Natural killer cell treated with Interleukin-12 subunit alpha and Interleukin-12 subunit beta and Interleukin-15 and Interleukin-18, amount 100 ng/mL, for 72 hours (primary cell): ENCODE measurements at regions not wholly inside any gene's neighbourhood (a gene's known extent, or its start where the extent isn't known, plus 50 kb on each side); places are given as distances from the start of the nearest gene placed in this dataset.

Source experiments
- ATAC-seq, 2 donors: fragments of 150-1000 bp; cut with Tn5 transposase in 1 of 2; sonication (Bioruptor Pico), chemical (Tn5 transposase) in 1 of 2; 2 replicates each; pipeline ENCODE4 v1.10.0; 2021
- DNase-seq: peaks from one replicate; pipeline ENCODE4 v3.0.0; 2022; ENCODE audit warnings: low spot score
- H3K27ac Mint-ChIP-seq, 2 donors: 1 replicate in 1 of 2; 2 replicates in 1 of 2; pipeline ENCODE4 v1.8.0; 2022; ENCODE audit warnings: mixed read lengths in 2 of 2, mild to moderate bottlenecking in 1 of 2, moderate library complexity in 1 of 2
- H3K27me3 Mint-ChIP-seq, 2 donors: 1 replicate in 1 of 2; 2 replicates in 1 of 2; pipeline ENCODE4 v1.8.0; 2022; ENCODE audit warnings: mixed read lengths in 2 of 2
- H3K36me3 Mint-ChIP-seq: one replicate; pipeline ENCODE4 v1.8.0; 2022; ENCODE audit warnings: mixed read lengths
- H3K4me1 Mint-ChIP-seq, 2 donors: 1 replicate in 1 of 2; 2 replicates in 1 of 2; pipeline ENCODE4 v1.8.0; 2022; ENCODE audit warnings: low read depth in 2 of 2, mixed read lengths in 2 of 2, mild to moderate bottlenecking in 1 of 2
- H3K4me3 Mint-ChIP-seq: one replicate; pipeline ENCODE4 v1.8.0; 2022; ENCODE audit warnings: mixed read lengths
- H3K9me3 Mint-ChIP-seq: 2 replicates; pipeline ENCODE4 v1.8.0; 2022; ENCODE audit warnings: mixed read lengths

- peaks cover 5% of the 10 kb centered on the region for H3K9me3 Mint-ChIP-seq
- no peaks in the 10 kb centered on the region for H3K36me3 Mint-ChIP-seq
- no peak overlapping the region for H3K4me3 Mint-ChIP-seq
- ATAC-seq (no peak), DNase-seq (no peak)
- no peaks in the 10 kb centered on the region for H3K27me3 Mint-ChIP-seq
- H3K27ac Mint-ChIP-seq: no peak overlapping the region
- H3K4me1 Mint-ChIP-seq: no peaks in the 10 kb centered on the region
Measured at GRCh38 chr3:22940285-22940684, 262.8 kb upstream of the UBE2E2 start.

- no peak overlapping the region for H3K4me3 Mint-ChIP-seq
- no peaks in the 10 kb centered on the region for H3K27me3 Mint-ChIP-seq
- H3K36me3 Mint-ChIP-seq: no peaks in the 10 kb centered on the region
- no peak for ATAC-seq
- no peak overlapping the region for H3K27ac Mint-ChIP-seq
- no peak for DNase-seq
- peaks cover 10% of the 10 kb centered on the region for H3K9me3 Mint-ChIP-seq
- H3K4me1 Mint-ChIP-seq: no peaks in the 10 kb centered on the region
Measured at GRCh38 chr3:22942981-22943380, 260.1 kb upstream of the UBE2E2 start.

- peaks cover 6% of the 10 kb centered on the region for H3K9me3 Mint-ChIP-seq
- ATAC-seq (no peak), DNase-seq (no peak)
- no peaks in the 10 kb centered on the region for H3K36me3 Mint-ChIP-seq
- H3K27ac Mint-ChIP-seq: no peak overlapping the region
- no peak overlapping the region for H3K4me3 Mint-ChIP-seq
- no peaks in the 10 kb centered on the region for H3K4me1 Mint-ChIP-seq
- H3K27me3 Mint-ChIP-seq: no peaks in the 10 kb centered on the region
Measured at GRCh38 chr3:22947851-22948250, 255.3 kb upstream of the UBE2E2 start.

GRCh38 chr3:22951910-22952309 is 251.2 kb upstream of the UBE2E2 start:
- H3K4me1 Mint-ChIP-seq: no peaks in the 10 kb centered on the region
- DNase-seq: no peak
- no peak overlapping the region for H3K4me3 Mint-ChIP-seq
- H3K27ac Mint-ChIP-seq: no peak overlapping the region
- no peaks in the 10 kb centered on the region for H3K9me3 Mint-ChIP-seq
- ATAC-seq: no peak
- no peaks in the 10 kb centered on the region for H3K36me3 Mint-ChIP-seq
- H3K27me3 Mint-ChIP-seq: no peaks in the 10 kb centered on the region

- Mint-ChIP-seq H3K4me1 (no peaks in the 10 kb centered on the region), H3K9me3 (no peaks in the 10 kb centered on the region), H3K36me3 (no peaks in the 10 kb centered on the region), H3K4me3 (no peak overlapping the region), H3K27ac (no peak overlapping the region), H3K27me3 (no peaks in the 10 kb centered on the region)
- ATAC-seq: no peak
- no peak for DNase-seq
Measured at GRCh38 chr3:22952860-22953259, 250.3 kb upstream of the UBE2E2 start.

DNA sequence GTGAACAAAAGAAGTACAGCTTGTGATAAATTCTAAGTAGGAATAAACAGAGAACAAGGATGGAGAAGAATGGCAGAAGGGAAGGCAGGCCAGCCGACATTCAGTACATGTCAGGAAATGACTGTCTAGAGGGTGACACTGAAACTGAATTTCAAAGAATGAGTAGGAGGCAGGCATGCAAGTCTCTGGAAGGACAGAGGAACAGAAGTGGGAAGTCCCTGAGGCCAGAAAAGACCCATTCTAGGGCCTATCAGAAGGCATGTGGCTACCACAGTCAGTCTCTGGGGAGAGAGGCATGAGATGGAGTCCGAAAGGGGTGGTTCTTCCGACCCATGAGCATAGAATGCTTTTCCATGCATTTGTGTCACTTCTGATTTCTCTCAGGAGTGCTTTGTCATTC is 243.5 kb upstream of the UBE2E2 start:
- H3K27ac Mint-ChIP-seq: no peak overlapping the region
- H3K4me3 Mint-ChIP-seq: no peak overlapping the region
- peaks cover 0 to 3% of the 10 kb centered on the region in 2 donors for H3K4me1 Mint-ChIP-seq
- H3K36me3 Mint-ChIP-seq: no peaks in the 10 kb centered on the region
- no peaks in the 10 kb centered on the region for H3K9me3 Mint-ChIP-seq
- H3K27me3 Mint-ChIP-seq: peaks cover 0 to 3% of the 10 kb centered on the region in 2 donors
- ATAC-seq (no peak), DNase-seq (no peak)

DNA sequence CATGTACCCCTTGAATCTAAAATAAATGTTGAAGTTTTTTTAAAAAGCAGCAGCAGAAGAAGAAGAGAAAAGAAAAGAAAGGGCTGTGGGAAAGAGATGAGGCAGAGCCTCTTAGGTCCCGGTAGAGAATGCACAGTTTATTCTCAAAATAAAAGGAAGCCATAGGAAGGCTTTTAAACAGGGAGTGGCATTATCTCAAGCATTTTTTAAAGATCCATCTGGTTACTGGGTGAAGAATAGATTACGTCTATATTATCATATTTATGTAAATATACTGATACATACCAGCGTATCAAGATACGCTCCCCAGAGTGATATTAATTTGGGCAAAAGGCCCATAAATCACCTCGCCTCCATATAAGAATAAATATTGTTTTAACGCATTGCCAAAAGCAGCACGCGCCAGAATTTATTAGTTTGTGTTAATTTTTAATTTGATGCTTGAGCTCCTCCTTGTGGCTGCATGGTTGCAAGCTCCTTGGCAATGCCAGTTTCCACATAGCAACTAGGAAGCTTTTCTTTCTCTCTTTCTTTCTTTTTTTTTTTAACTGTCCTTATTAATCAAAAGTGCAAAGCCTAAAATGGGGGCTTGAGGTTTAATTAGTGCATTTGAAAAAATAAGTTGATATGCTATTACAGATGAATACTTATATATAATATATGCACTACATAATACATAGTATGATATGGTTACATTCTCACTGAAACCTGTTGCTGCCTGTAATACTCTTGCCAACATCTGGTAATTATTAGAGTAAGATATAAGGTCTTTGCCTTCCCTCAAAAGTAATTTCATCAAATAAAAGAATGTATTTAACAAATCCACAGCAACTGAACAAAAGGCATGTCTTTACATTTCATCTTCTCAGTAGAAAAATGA is 242.8 kb upstream of the UBE2E2 start:
- Mint-ChIP-seq H3K4me3 (no peak overlapping the region), H3K9me3 (no peaks in the 10 kb centered on the region), H3K36me3 (no peaks in the 10 kb centered on the region), H3K4me1 (peaks cover 0 to 3% of the 10 kb centered on the region in 2 donors), H3K27ac (no peak overlapping the region), H3K27me3 (peaks cover 0 to 3% of the 10 kb centered on the region in 2 donors)
- ATAC-seq (no peak), DNase-seq (no peak)

DNA sequence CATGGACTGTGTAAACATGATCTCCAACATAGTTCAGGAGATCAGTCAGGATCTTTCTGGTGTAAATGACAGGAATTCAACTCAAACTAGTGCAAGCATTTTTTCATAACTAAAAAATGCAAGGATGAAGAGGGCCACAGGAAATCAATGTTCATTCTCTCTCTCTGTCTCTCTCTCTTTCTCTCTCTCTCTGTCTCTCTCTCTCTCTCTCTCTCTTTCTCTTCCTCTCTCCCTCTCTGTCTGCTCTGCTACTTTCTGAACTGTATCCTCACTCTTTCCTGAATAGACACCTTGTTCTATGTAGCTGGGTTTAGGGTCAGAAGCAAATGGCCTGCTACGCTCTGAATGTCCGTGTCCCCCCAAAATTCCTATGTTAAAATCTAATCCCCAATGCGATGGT is 240.9 kb upstream of the UBE2E2 start:
- H3K4me1 Mint-ChIP-seq: peaks cover 0 to 3% of the 10 kb centered on the region in 2 donors
- no peak for ATAC-seq
- no peak for DNase-seq
- H3K27ac Mint-ChIP-seq: no peak overlapping the region
- no peaks in the 10 kb centered on the region for H3K36me3 Mint-ChIP-seq
- no peaks in the 10 kb centered on the region for H3K9me3 Mint-ChIP-seq
- H3K4me3 Mint-ChIP-seq: no peak overlapping the region
- peaks cover 0 to 3% of the 10 kb centered on the region in 2 donors for H3K27me3 Mint-ChIP-seq

- ATAC-seq: no peak
- peaks cover 3% of the 10 kb centered on the region for H3K9me3 Mint-ChIP-seq
- H3K4me3 Mint-ChIP-seq: no peak overlapping the region
- H3K4me1 Mint-ChIP-seq: no peaks in the 10 kb centered on the region
- H3K27ac Mint-ChIP-seq: no peak overlapping the region
- no peak for DNase-seq
- no peaks in the 10 kb centered on the region for H3K36me3 Mint-ChIP-seq
- peaks cover 0 to 5% of the 10 kb centered on the region in 2 donors for H3K27me3 Mint-ChIP-seq
Measured at GRCh38 chr3:22966349-22966748, 236.8 kb upstream of the UBE2E2 start.

DNA sequence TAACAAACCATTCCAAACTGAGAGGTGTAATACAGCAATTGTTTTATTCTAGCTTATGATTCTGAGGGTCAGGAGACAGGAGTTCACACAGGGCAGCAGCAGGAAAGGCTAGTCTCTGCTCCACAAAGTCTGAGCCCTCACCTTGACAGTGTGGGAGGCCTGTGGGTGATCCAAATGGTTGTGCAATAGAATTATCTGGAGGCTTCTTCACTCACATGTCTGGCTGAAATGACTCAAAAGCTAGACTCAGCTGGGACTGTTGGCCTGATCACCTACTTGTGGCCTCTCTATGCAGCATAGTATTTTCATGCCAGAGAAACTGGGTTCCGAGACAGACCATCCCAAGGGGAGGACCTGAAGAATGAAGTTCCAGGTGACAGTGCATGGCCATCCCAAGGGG is 233.9 kb upstream of the UBE2E2 start:
- Mint-ChIP-seq H3K27ac (no peak overlapping the region), H3K9me3 (peaks cover 3% of the 10 kb centered on the region), H3K27me3 (peaks cover 0 to 5% of the 10 kb centered on the region in 2 donors), H3K4me1 (no peaks in the 10 kb centered on the region), H3K36me3 (no peaks in the 10 kb centered on the region), H3K4me3 (no peak overlapping the region)
- ATAC-seq (no peak), DNase-seq (no peak)

DNA sequence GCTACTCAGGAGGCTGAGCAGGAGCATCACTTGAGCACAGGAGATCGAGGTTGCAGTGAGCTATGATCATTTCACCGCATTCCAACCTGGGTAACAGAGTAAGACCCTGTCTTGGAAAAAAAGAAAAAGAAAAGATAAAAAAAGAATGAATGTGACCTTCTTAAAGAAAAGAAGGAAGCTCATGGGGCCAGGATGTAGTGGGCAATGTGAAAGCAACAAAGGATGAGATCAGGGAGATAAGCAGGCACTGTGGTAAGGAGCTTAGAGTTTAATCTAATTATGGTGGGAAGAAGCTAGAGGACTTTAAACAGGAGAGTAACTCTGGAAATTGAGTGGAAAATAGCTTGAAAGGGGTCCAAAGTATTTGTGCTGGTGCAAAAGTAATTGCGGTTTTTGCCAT is 231.6 kb upstream of the UBE2E2 start:
- no peak overlapping the region for H3K27ac Mint-ChIP-seq
- no peak overlapping the region for H3K4me3 Mint-ChIP-seq
- H3K9me3 Mint-ChIP-seq: peaks cover 3% of the 10 kb centered on the region
- H3K27me3 Mint-ChIP-seq: peaks cover 0 to 5% of the 10 kb centered on the region in 2 donors
- no peaks in the 10 kb centered on the region for H3K36me3 Mint-ChIP-seq
- no peak for ATAC-seq
- H3K4me1 Mint-ChIP-seq: no peaks in the 10 kb centered on the region
- no peak for DNase-seq

GRCh38 chr3:22977042-22977441 is 226.1 kb upstream of the UBE2E2 start:
- no peak overlapping the region for H3K4me3 Mint-ChIP-seq
- ATAC-seq (peak; percentile 48 to 65), DNase-seq (no peak)
- H3K36me3 Mint-ChIP-seq: no peaks in the 10 kb centered on the region
- no peaks in the 10 kb centered on the region for H3K9me3 Mint-ChIP-seq
- H3K27ac Mint-ChIP-seq: no peak overlapping the region
- H3K4me1 Mint-ChIP-seq: no peaks in the 10 kb centered on the region
- H3K27me3 Mint-ChIP-seq: no peaks in the 10 kb centered on the region

DNA sequence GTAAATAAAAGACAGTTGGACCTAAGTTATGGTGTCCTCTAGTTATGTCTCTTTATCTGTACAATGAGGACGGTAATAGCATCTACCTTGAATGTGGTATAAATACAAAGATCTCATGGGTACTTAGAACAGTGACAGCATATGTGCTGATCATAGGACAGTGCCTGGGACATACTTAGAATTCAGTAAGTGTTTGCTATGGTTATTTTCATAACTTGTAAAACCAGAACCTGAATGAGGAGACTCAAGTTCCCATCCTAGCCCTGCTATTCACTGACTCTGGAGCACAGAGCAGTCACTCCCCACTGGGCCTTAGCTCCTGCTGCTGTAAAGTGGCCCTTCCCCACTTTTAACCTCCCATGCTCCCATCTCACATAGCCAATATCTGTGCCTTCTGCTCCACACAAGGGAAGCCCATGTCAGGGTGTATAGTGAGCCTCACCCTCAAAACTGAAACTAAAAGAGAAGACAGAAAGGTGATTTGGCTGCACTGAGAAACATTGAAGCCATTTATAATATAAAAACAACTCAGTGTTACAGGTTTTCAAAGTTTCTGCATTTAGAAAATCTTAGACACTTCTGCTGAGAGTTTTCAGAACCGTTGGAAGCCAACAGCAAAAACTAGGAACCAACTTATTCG is 225.4 kb upstream of the UBE2E2 start:
- DNase-seq (no peak), ATAC-seq (no peak)
- H3K27ac Mint-ChIP-seq: no peak overlapping the region
- H3K9me3 Mint-ChIP-seq: no peaks in the 10 kb centered on the region
- H3K36me3 Mint-ChIP-seq: no peaks in the 10 kb centered on the region
- no peaks in the 10 kb centered on the region for H3K27me3 Mint-ChIP-seq
- H3K4me3 Mint-ChIP-seq: no peak overlapping the region
- H3K4me1 Mint-ChIP-seq: no peaks in the 10 kb centered on the region

- no peak for ATAC-seq
- Mint-ChIP-seq H3K4me3 (no peak overlapping the region), H3K9me3 (peaks cover 3% of the 10 kb centered on the region), H3K27me3 (no peaks in the 10 kb centered on the region), H3K27ac (no peak overlapping the region), H3K4me1 (no peaks in the 10 kb centered on the region), H3K36me3 (no peaks in the 10 kb centered on the region)
- no peak for DNase-seq
Measured at GRCh38 chr3:22979581-22979980, 223.5 kb upstream of the UBE2E2 start.
